H1 (cell line): ENCODE measurements at regions not wholly inside any gene's neighbourhood (a gene's known extent, or its start where the extent isn't known, plus 50 kb on each side); places are given as distances from the start of the nearest gene placed in this dataset.

Experiments used
- CHD1 ChIP-seq: IDR thresholded peaks from 2 replicates; pipeline ENCODE4 v1.6.1; 2012; ENCODE audit warnings: low read depth, low read length, improper control_type of control experiment
- EGR1 ChIP-seq: IDR thresholded peaks from 2 replicates; pipeline ENCODE4 v1.6.1; 2011; ENCODE audit warnings: low read depth, low read length, borderline replicate concordance
- MAX ChIP-seq: IDR thresholded peaks from 2 replicates; pipeline ENCODE4 v1.6.1; 2012; ENCODE audit warnings: inconsistent platforms
- POLR2AphosphoS5 ChIP-seq: IDR thresholded peaks from 2 replicates; pipeline ENCODE4 v1.6.1; 2011; ENCODE audit warnings: low read depth, low read length
- RFX5 ChIP-seq: IDR thresholded peaks from 2 replicates; pipeline ENCODE4 v1.6.1; 2011; ENCODE audit warnings: low read depth, low read length, improper control_type of control experiment, borderline replicate concordance
- SP1 ChIP-seq: IDR thresholded peaks from 2 replicates; pipeline ENCODE4 v1.6.1; 2011; ENCODE audit warnings: low read depth, low read length
- TF ChIP-seq, protein P1 (sequence below): IDR thresholded peaks from 2 replicates; pipeline ENCODE4 v1.6.1; 2012; ENCODE audit warnings: low read length, inconsistent platforms
- TF ChIP-seq, protein P2 (sequence below), 3 experiments: IDR thresholded peaks; 1 replicate in 2 of 3; 2 replicates in 1 of 3; pipeline versions ENCODE4 v1.5.1 to v1.6.1; 2011; ENCODE audit warnings: low read length in 3 of 3, mild to moderate bottlenecking in 3 of 3, inconsistent platforms in 2 of 3, low read depth in 1 of 3, moderate library complexity in 1 of 3; ENCODE audit not compliant: insufficient read depth in 1 of 3; ENCODE audit errors: control extremely low read depth in 1 of 3
- TF ChIP-seq, protein P3 (sequence below): fragments of 300-600 bp; sonication (generic); IDR thresholded peaks from 2 replicates; pipeline ENCODE4 v1.7.1; 2012; ENCODE audit warnings: low read length, moderate library complexity, mild to moderate bottlenecking, inconsistent platforms; ENCODE audit not compliant: insufficient replicate concordance

DNA sequence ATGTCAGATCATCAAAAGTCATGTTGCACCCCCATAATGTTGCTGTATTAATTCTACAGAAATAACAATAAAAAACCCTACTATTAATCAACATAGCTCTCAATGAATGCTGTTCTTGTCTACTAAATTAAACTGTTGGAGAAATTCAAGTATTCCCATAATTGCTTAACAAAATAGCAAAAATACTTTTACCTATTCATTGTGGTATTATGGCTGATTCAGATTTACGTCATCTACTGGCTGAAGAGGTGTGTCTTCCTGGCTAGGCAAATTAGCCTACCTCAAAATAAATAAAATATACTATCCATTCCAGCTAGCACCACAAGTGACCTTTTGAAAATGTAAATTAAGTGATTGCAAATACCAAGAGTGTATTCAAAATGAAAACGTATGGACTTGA lies 249.4 kb downstream of the MEIS1 start:
- TF ChIP-seq, protein P1, sequence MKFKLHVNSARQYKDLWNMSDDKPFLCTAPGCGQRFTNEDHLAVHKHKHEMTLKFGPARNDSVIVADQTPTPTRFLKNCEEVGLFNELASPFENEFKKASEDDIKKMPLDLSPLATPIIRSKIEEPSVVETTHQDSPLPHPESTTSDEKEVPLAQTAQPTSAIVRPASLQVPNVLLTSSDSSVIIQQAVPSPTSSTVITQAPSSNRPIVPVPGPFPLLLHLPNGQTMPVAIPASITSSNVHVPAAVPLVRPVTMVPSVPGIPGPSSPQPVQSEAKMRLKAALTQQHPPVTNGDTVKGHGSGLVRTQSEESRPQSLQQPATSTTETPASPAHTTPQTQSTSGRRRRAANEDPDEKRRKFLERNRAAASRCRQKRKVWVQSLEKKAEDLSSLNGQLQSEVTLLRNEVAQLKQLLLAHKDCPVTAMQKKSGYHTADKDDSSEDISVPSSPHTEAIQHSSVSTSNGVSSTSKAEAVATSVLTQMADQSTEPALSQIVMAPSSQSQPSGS: no peak
- no peak for TF ChIP-seq CHD1
- TF ChIP-seq, protein P2, sequence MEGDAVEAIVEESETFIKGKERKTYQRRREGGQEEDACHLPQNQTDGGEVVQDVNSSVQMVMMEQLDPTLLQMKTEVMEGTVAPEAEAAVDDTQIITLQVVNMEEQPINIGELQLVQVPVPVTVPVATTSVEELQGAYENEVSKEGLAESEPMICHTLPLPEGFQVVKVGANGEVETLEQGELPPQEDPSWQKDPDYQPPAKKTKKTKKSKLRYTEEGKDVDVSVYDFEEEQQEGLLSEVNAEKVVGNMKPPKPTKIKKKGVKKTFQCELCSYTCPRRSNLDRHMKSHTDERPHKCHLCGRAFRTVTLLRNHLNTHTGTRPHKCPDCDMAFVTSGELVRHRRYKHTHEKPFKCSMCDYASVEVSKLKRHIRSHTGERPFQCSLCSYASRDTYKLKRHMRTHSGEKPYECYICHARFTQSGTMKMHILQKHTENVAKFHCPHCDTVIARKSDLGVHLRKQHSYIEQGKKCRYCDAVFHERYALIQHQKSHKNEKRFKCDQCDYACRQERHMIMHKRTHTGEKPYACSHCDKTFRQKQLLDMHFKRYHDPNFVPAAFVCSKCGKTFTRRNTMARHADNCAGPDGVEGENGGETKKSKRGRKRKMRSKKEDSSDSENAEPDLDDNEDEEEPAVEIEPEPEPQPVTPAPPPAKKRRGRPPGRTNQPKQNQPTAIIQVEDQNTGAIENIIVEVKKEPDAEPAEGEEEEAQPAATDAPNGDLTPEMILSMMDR (IDR thresholded peaks at IDR 0.05; ENCODE audit: control extremely low read depth in 1 of 3, insufficient read depth in 1 of 3, low read depth in 1 of 3, low read length in 3 of 3): no peak
- no peak for TF ChIP-seq SP1
- no peak for TF ChIP-seq EGR1
- TF ChIP-seq POLR2AphosphoS5: no peak
- TF ChIP-seq, protein P3, sequence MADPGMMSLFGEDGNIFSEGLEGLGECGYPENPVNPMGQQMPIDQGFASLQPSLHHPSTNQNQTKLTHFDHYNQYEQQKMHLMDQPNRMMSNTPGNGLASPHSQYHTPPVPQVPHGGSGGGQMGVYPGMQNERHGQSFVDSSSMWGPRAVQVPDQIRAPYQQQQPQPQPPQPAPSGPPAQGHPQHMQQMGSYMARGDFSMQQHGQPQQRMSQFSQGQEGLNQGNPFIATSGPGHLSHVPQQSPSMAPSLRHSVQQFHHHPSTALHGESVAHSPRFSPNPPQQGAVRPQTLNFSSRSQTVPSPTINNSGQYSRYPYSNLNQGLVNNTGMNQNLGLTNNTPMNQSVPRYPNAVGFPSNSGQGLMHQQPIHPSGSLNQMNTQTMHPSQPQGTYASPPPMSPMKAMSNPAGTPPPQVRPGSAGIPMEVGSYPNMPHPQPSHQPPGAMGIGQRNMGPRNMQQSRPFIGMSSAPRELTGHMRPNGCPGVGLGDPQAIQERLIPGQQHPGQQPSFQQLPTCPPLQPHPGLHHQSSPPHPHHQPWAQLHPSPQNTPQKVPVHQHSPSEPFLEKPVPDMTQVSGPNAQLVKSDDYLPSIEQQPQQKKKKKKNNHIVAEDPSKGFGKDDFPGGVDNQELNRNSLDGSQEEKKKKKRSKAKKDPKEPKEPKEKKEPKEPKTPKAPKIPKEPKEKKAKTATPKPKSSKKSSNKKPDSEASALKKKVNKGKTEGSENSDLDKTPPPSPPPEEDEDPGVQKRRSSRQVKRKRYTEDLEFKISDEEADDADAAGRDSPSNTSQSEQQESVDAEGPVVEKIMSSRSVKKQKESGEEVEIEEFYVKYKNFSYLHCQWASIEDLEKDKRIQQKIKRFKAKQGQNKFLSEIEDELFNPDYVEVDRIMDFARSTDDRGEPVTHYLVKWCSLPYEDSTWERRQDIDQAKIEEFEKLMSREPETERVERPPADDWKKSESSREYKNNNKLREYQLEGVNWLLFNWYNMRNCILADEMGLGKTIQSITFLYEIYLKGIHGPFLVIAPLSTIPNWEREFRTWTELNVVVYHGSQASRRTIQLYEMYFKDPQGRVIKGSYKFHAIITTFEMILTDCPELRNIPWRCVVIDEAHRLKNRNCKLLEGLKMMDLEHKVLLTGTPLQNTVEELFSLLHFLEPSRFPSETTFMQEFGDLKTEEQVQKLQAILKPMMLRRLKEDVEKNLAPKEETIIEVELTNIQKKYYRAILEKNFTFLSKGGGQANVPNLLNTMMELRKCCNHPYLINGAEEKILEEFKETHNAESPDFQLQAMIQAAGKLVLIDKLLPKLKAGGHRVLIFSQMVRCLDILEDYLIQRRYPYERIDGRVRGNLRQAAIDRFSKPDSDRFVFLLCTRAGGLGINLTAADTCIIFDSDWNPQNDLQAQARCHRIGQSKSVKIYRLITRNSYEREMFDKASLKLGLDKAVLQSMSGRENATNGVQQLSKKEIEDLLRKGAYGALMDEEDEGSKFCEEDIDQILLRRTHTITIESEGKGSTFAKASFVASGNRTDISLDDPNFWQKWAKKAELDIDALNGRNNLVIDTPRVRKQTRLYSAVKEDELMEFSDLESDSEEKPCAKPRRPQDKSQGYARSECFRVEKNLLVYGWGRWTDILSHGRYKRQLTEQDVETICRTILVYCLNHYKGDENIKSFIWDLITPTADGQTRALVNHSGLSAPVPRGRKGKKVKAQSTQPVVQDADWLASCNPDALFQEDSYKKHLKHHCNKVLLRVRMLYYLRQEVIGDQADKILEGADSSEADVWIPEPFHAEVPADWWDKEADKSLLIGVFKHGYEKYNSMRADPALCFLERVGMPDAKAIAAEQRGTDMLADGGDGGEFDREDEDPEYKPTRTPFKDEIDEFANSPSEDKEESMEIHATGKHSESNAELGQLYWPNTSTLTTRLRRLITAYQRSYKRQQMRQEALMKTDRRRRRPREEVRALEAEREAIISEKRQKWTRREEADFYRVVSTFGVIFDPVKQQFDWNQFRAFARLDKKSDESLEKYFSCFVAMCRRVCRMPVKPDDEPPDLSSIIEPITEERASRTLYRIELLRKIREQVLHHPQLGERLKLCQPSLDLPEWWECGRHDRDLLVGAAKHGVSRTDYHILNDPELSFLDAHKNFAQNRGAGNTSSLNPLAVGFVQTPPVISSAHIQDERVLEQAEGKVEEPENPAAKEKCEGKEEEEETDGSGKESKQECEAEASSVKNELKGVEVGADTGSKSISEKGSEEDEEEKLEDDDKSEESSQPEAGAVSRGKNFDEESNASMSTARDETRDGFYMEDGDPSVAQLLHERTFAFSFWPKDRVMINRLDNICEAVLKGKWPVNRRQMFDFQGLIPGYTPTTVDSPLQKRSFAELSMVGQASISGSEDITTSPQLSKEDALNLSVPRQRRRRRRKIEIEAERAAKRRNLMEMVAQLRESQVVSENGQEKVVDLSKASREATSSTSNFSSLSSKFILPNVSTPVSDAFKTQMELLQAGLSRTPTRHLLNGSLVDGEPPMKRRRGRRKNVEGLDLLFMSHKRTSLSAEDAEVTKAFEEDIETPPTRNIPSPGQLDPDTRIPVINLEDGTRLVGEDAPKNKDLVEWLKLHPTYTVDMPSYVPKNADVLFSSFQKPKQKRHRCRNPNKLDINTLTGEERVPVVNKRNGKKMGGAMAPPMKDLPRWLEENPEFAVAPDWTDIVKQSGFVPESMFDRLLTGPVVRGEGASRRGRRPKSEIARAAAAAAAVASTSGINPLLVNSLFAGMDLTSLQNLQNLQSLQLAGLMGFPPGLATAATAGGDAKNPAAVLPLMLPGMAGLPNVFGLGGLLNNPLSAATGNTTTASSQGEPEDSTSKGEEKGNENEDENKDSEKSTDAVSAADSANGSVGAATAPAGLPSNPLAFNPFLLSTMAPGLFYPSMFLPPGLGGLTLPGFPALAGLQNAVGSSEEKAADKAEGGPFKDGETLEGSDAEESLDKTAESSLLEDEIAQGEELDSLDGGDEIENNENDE: no peak
- TF ChIP-seq RFX5: no peak
- no peak for TF ChIP-seq MAX
